ENCODE measurements at regions not wholly inside any gene's neighbourhood (a gene's known extent, or its start where the extent isn't known, plus 50 kb on each side); places are given as distances from the start of the nearest gene placed in this dataset.

DNA sequence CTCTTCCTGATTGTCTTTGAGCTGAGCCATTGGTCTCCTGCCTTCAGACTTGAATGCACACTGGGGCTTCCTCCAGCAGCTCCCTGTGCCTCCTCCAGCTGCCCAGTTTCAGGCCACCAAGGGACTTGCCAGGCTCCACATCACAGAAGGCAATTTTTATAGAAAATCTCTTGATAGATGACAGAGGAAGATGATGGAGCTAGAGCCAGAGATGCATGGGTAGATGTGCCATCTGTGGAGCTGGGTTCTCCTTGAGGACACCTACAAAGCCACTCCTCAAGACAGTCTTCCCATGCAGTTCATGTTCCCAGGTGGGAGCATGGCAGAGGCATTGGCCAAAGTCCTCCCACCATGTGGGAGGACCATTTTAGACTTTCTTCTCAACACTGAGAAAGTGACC lies 239.6 kb upstream of the IRX1 start:
- TF ChIP-seq, protein P1, sequence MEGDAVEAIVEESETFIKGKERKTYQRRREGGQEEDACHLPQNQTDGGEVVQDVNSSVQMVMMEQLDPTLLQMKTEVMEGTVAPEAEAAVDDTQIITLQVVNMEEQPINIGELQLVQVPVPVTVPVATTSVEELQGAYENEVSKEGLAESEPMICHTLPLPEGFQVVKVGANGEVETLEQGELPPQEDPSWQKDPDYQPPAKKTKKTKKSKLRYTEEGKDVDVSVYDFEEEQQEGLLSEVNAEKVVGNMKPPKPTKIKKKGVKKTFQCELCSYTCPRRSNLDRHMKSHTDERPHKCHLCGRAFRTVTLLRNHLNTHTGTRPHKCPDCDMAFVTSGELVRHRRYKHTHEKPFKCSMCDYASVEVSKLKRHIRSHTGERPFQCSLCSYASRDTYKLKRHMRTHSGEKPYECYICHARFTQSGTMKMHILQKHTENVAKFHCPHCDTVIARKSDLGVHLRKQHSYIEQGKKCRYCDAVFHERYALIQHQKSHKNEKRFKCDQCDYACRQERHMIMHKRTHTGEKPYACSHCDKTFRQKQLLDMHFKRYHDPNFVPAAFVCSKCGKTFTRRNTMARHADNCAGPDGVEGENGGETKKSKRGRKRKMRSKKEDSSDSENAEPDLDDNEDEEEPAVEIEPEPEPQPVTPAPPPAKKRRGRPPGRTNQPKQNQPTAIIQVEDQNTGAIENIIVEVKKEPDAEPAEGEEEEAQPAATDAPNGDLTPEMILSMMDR (IDR thresholded peaks at IDR 0.05 in 4 of 5, conservative IDR thresholded peaks at IDR 0.05 in 1 of 5) = no peak
- TF ChIP-seq POLR2A (IDR thresholded peaks at IDR 0.05) = no peak
